GM13976 (cell line): ENCODE measurements at regions not wholly inside any gene's neighbourhood (a gene's known extent, or its start where the extent isn't known, plus 50 kb on each side); places are given as distances from the start of the nearest gene placed in this dataset.

ENCODE experiments used
- DNase-seq: peaks from one replicate; pipeline ENCODE4 v3.0.0; 2012; ENCODE audit warnings: low spot score
- CTCF ChIP-seq: IDR thresholded peaks from 2 replicates; pipeline ENCODE4 v1.5.1; 2012; ENCODE audit warnings: borderline replicate concordance, mild to moderate bottlenecking; ENCODE audit not compliant: insufficient read depth; ENCODE audit errors: extremely low read depth, missing control alignments, control extremely low read depth
- in situ Hi-C: fragments of 300-500 bp; cut with MboI; formaldehyde crosslinking; loops from one replicate; pipeline ENCODE4 v1.12.0; 2022; ENCODE audit warnings: low sequenced_read_pairs, mixed read lengths, inconsistent platforms; ENCODE audit not compliant: unreplicated experiment

GRCh38 chr2:240271716-240272341 is 131.4 kb upstream of the OTOS start:
- in situ Hi-C loops = no loop called here
- no peak for DNase-seq
- no peak for TF ChIP-seq CTCF

GRCh38 chr2:240275386-240275785 is 134.9 kb upstream of the OTOS start:
- DNase-seq = no peak
- no peak for TF ChIP-seq CTCF
- in situ Hi-C loops = no loop called here

- DNase-seq = no peak
- TF ChIP-seq CTCF = no peak
- in situ Hi-C loops = no loop called here
Measured at GRCh38 chr2:240277073-240277806, 136.8 kb upstream of the OTOS start.

- TF ChIP-seq CTCF = no peak
- in situ Hi-C loops = no loop called here
- DNase-seq = no peak
Measured at GRCh38 chr2:240277807-240278522, 137.5 kb upstream of the OTOS start.

DNA sequence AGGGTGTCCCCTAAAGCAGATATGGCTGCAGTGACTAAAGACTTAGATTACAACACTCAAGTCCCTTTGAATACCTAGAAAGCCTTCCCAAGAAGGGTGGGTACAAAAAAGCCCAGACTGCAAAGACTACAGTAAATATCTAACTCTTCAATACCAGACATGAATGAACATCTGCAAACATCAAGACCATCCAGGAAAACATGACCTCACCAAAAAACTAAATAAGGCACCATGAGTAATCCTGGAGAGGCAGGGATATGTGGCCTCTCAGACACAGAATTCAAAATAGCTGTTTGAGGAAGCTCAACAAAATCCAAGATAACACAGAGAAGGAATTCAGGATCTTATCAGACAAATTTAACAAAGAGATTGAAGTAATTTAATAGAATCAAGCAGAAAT is 138.2 kb upstream of the OTOS start:
- no peak for TF ChIP-seq CTCF
- DNase-seq = no peak
- in situ Hi-C loops = no loop called here

- no peak for TF ChIP-seq CTCF
- no peak for DNase-seq
- in situ Hi-C loops = no loop called here
Measured at GRCh38 chr2:240280621-240281020, 140.2 kb upstream of the OTOS start.
